Gastrocnemius medialis (tissue), 4 donors: ENCODE measurements at regions not wholly inside any gene's neighbourhood (a gene's known extent, or its start where the extent isn't known, plus 50 kb on each side); places are given as distances from the start of the nearest gene placed in this dataset.

Source experiments
- ATAC-seq, 2 donors: fragments of 150-250 bp; one replicate each; pipeline ENCODE4 v1.9.1; 2016
- DNase-seq, 2 donors: peaks; one replicate each; pipeline ENCODE4 v3.0.0-alpha.2; 2019
- H3K27ac ChIP-seq, 4 donors: fragments of 200-600 bp; sonication (generic); 1 replicate in 1 of 4; 2 replicates in 3 of 4; pipeline ENCODE4 v1.5.1; 2016 to 2018; ENCODE audit warnings: mild to moderate bottlenecking in 2 of 4, moderate library complexity in 1 of 4
- H3K27me3 ChIP-seq, 3 donors: fragments of 200-600 bp; sonication (generic) in 2 of 3; 1 replicate in 1 of 3; 2 replicates in 2 of 3; pipeline versions ENCODE4 v1.5.1 to v1.6.0; 2016 to 2019; ENCODE audit warnings: mild to moderate bottlenecking in 1 of 3, moderate library complexity in 1 of 3
- H3K36me3 ChIP-seq, 2 donors: fragments of 200-600 bp; sonication (generic) in 1 of 2; one replicate each; pipeline ENCODE4 v1.5.1; 2017 to 2018
- H3K4me1 ChIP-seq, 2 donors: fragments of 200-600 bp; sonication (generic) in 1 of 2; one replicate each; pipeline ENCODE4 v1.5.1; 2016 to 2017; ENCODE audit warnings: mild to moderate bottlenecking in 2 of 2
- H3K4me3 ChIP-seq, 4 donors: fragments of 200-600 bp; sonication (generic) in 3 of 4; 1 replicate in 1 of 4; 2 replicates in 3 of 4; pipeline ENCODE4 v1.5.1; 2016 to 2019; ENCODE audit warnings: mild to moderate bottlenecking in 2 of 4
- H3K9me3 ChIP-seq, 3 donors: fragments of 200-600 bp; sonication (generic) in 2 of 3; 1 replicate in 1 of 3; 2 replicates in 2 of 3; pipeline ENCODE4 v1.5.1; 2016 to 2019
- CTCF ChIP-seq, 5 experiments: fragments of 450-650 bp in 3 of 5; fragments of 200-600 bp in 2 of 5; sonication (generic) in 2 of 5; IDR thresholded peaks in 4 of 5; conservative IDR thresholded peaks in 1 of 5; 1 replicate in 4 of 5; 2 replicates in 1 of 5; pipeline ENCODE4 v1.5.1; 2016 to 2019; ENCODE audit warnings: antibody characterized with exemption in 5 of 5, mild to moderate bottlenecking in 3 of 5, moderate library complexity in 3 of 5
- POLR2A ChIP-seq, 2 donors: fragments of 450-650 bp; IDR thresholded peaks; one replicate each; pipeline ENCODE4 v1.6.1; 2017; ENCODE audit warnings: antibody characterized with exemption in 2 of 2, mild to moderate bottlenecking in 2 of 2, moderate library complexity in 2 of 2
- in situ Hi-C, 4 donors: fragments of 200-750 bp; cut with MboI; loops; one replicate each; pipeline versions ENCODE4 v1.15.0 to v1.8.0; 2017; ENCODE audit warnings: low sequenced_read_pairs in 4 of 4
- intact Hi-C: fragments of 100-400 bp; cut with DNase I; formaldehyde crosslinking; loops from one replicate; pipeline ENCODE4 v1.15.1; 2023; ENCODE audit warnings: low total_unique reads

- Histone ChIP-seq H3K27me3 (no peaks in the 10 kb centered on the region), H3K36me3 (no peaks in the 10 kb centered on the region), H3K4me1 (peaks cover 3 to 5% of the 10 kb centered on the region in 2 donors), H3K4me3 (no peak overlapping the region), H3K9me3 (no peaks in the 10 kb centered on the region), H3K27ac (no peak overlapping the region)
- TF ChIP-seq CTCF (IDR thresholded peaks at IDR 0.05 in 4 of 5, conservative IDR thresholded peaks at IDR 0.05 in 1 of 5) = no peak
- TF ChIP-seq POLR2A (IDR thresholded peaks at IDR 0.05) = no peak
- intact Hi-C loops (no loop called here), in situ Hi-C loops (no loop called here)
- ATAC-seq = no peak
- DNase-seq = no peak
Observed at GRCh38 chr16:79328402-79329165, 272.0 kb downstream of the MAF start.

GRCh38 chr16:79327836-79328235, 272.7 kb downstream of the MAF start:
- no peaks in the 10 kb centered on the region for H3K36me3 ChIP-seq
- H3K9me3 ChIP-seq = no peaks in the 10 kb centered on the region
- no peak overlapping the region for H3K27ac ChIP-seq
- intact Hi-C loops (no loop called here), in situ Hi-C loops (no loop called here)
- ATAC-seq (no peak), DNase-seq (no peak)
- TF ChIP-seq CTCF (IDR thresholded peaks at IDR 0.05 in 4 of 5, conservative IDR thresholded peaks at IDR 0.05 in 1 of 5) (no peak), POLR2A (IDR thresholded peaks at IDR 0.05) (no peak)
- no peak overlapping the region for H3K4me3 ChIP-seq
- no peaks in the 10 kb centered on the region for H3K27me3 ChIP-seq
- H3K4me1 ChIP-seq = peaks cover 3 to 5% of the 10 kb centered on the region in 2 donors

DNA sequence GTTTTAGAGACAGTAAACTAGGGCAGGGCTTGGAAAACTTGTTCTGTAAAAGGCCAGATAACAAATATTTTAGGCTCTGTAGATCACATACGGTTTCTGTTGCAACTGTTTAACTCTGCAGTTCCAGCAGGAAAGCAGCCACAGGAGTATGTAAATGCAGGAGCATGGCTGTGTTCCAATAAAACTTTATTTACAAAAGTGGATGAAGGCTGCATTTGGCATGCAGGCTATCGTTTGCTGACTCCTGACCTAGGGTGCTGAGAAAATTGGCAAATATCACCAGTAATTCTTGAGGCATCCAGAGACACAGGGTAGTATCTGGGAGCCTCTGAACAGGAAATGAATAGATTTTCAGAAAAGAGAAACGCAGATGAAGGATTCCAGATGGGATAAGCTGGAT, 274.0 kb downstream of the MAF start:
- Histone ChIP-seq H3K27ac (no peak overlapping the region), H3K4me3 (no peak overlapping the region), H3K9me3 (no peaks in the 10 kb centered on the region), H3K36me3 (no peaks in the 10 kb centered on the region), H3K4me1 (peaks cover 3 to 5% of the 10 kb centered on the region in 2 donors), H3K27me3 (no peaks in the 10 kb centered on the region)
- TF ChIP-seq CTCF (IDR thresholded peaks at IDR 0.05 in 4 of 5, conservative IDR thresholded peaks at IDR 0.05 in 1 of 5) (no peak), POLR2A (IDR thresholded peaks at IDR 0.05) (no peak)
- DNase-seq = no peak
- intact Hi-C loops = no loop called here
- in situ Hi-C loops = no loop called here
- ATAC-seq = no peak

DNA sequence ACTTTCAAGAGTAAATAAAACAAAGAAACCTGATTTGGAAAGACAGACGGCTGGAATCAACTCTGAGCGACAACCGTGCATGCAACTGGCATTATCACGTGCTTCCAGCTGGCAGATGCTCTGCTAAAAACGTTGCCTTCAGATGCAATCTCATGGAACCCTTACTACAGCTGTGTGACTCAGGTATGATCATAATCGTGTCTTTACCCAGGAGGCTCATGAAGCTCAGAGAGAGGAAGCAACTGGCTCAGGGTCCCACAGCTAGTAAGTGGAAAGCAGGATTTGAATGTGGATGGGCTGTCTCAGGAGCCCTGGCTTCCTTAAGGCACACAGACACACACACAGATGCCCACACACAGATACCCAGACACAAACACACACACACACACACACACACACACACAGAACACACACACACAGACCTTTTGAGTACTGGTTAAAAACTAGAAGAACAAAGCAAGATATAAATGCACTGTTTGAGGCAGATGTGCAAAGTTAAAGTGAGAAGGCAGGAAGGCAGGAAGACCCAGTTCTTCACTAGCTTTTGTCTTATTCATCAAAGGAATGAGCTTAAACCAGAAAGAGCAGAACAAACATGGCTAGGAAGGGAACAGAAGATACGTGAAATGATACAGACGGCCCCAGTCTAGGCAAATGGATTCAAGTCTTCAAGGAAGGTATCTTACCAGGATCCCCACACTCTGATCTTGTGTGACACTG, 275.2 kb downstream of the MAF start:
- intact Hi-C loops (no loop called here), in situ Hi-C loops (no loop called here)
- Histone ChIP-seq H3K36me3 (no peaks in the 10 kb centered on the region), H3K9me3 (no peaks in the 10 kb centered on the region), H3K27ac (no peak overlapping the region), H3K27me3 (no peaks in the 10 kb centered on the region), H3K4me3 (no peak overlapping the region), H3K4me1 (peaks cover 8 to 13% of the 10 kb centered on the region in 2 donors)
- TF ChIP-seq POLR2A (IDR thresholded peaks at IDR 0.05) (no peak), CTCF (IDR thresholded peaks at IDR 0.05 in 4 of 5, conservative IDR thresholded peaks at IDR 0.05 in 1 of 5) (no peak)
- ATAC-seq = no peak
- no peak for DNase-seq
